ENCODE measurements at regions not wholly inside any gene's neighbourhood (a gene's known extent, or its start where the extent isn't known, plus 50 kb on each side); places are given as distances from the start of the nearest gene placed in this dataset.

DNA sequence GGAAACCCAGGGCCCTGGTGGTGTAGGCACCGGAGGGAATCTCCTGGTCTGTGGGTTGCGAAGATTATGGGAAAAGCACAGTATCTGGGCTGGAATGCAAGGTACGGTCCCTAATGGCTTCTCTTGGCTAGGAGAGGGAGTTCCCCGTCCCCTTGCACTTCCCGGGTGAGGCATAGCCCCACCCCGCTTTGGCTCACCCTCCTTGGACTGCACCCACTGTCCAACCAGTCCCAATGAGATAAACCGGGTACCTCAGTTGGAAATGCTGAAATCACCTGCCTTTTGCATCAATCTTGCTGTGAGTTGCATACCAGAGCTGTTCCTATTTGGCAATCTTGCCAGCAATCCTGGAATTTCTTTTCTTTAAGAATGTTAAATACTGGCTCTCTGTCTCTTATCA is 1429.1 kb downstream of the MAT2B start:
- Histone ChIP-seq H3K9me3 (replicated peaks in 1 of 3) (no peaks in the 10 kb centered on the region), H3K4me1 (replicated peaks in 1 of 2) (no peaks in the 10 kb centered on the region), H3K27me3 (no peaks in the 10 kb centered on the region), H3K36me3 (replicated peaks in 1 of 2) (no peaks in the 10 kb centered on the region), H3K4me3 (no peak overlapping the region), H3K27ac (no peak overlapping the region)
- DNase-seq: no peak
- intact Hi-C loops (cut with DNase I): no loop called here
- 74 to 88% (median 80%) methylated on average over 7 of the region's 7 CpGs for WGBS, 4 donors
- TF ChIP-seq POLR2A (IDR thresholded peaks at IDR 0.05): no peak
- TF ChIP-seq, protein P1, sequence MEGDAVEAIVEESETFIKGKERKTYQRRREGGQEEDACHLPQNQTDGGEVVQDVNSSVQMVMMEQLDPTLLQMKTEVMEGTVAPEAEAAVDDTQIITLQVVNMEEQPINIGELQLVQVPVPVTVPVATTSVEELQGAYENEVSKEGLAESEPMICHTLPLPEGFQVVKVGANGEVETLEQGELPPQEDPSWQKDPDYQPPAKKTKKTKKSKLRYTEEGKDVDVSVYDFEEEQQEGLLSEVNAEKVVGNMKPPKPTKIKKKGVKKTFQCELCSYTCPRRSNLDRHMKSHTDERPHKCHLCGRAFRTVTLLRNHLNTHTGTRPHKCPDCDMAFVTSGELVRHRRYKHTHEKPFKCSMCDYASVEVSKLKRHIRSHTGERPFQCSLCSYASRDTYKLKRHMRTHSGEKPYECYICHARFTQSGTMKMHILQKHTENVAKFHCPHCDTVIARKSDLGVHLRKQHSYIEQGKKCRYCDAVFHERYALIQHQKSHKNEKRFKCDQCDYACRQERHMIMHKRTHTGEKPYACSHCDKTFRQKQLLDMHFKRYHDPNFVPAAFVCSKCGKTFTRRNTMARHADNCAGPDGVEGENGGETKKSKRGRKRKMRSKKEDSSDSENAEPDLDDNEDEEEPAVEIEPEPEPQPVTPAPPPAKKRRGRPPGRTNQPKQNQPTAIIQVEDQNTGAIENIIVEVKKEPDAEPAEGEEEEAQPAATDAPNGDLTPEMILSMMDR (IDR thresholded peaks at IDR 0.05): no peak

DNA sequence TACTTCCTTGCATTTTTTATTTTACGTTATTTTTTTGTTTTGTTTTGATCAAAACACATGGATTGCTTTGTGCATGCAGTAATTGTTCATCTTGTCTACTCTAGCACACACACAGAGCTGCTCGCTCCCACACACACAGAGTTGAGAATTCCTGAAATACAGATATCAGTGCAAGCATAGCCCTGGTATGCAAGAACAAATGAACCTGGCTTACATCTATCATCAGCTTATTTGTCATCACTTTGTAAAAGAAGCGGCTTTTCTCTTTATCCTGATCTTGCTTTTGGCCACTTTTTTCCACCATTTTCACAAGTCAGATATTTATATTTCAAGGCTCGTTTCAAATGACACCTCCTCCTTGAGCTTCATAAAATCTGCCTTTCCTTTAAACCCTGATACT is 1435.7 kb downstream of the MAT2B start:
- no peak overlapping the region for H3K27ac ChIP-seq
- H3K27me3 ChIP-seq: no peaks in the 10 kb centered on the region
- no peak for TF ChIP-seq POLR2A (IDR thresholded peaks at IDR 0.05)
- TF ChIP-seq, protein P1 (IDR thresholded peaks at IDR 0.05): no peak
- H3K9me3 ChIP-seq (replicated peaks in 1 of 3): no peaks in the 10 kb centered on the region
- no peak for DNase-seq
- 52 to 58% (median 55%) methylated on average over 4 of the region's 4 CpGs for WGBS, 4 donors
- H3K4me3 ChIP-seq: no peak overlapping the region
- intact Hi-C loops (cut with DNase I): no loop called here
- H3K36me3 ChIP-seq (replicated peaks in 1 of 2): no peaks in the 10 kb centered on the region
- H3K4me1 ChIP-seq (replicated peaks in 1 of 2): no peaks in the 10 kb centered on the region

DNA sequence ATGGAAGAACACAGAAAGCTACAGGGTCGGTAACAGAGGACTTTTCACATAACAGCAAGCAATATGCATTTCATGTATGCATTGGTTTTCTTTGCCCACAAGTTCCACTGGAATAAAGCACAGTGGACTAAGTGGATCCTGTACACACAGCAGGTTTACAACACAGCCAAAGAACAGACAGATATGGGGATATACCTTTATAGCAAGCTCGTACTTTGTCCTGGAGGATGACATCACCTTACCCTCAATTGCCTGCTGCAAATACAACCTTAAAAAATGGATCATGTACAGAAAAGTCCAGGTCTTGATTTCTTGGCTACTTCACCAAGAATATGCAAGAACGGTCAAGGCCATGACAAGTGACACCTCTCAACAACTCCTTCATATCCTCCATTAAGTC is 1445.5 kb downstream of the MAT2B start:
- Histone ChIP-seq H3K27me3 (no peaks in the 10 kb centered on the region), H3K27ac (no peak overlapping the region), H3K4me3 (no peak overlapping the region), H3K9me3 (replicated peaks in 1 of 3) (no peaks in the 10 kb centered on the region), H3K4me1 (replicated peaks in 1 of 2) (no peaks in the 10 kb centered on the region), H3K36me3 (replicated peaks in 1 of 2) (no peaks in the 10 kb centered on the region)
- 63 to 80% (median 72%) methylated on average over 3 of the region's 3 CpGs for WGBS, 4 donors
- intact Hi-C loops (cut with DNase I): no loop called here
- DNase-seq: no peak
- TF ChIP-seq, protein P1 (IDR thresholded peaks at IDR 0.05): no peak
- TF ChIP-seq POLR2A (IDR thresholded peaks at IDR 0.05): no peak

DNA sequence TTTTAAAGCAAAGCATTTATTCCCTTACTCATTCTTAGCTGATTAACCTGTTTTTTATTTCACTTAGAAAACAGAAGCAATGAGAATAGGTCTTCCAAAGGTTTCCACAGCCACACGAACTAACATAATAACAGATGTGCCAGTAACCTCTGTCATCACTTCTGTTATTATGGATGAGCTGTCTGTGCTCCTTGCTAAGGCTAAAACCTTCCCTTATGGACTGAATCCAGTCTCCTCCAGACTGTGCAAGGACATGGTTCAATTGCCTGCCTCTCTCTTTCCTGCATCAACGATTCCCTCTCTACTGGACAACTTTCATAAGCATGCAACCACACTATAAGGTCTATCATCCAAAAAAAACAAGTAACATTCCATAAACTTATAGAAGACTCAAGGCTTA is 1446.2 kb downstream of the MAT2B start:
- no peak overlapping the region for H3K27ac ChIP-seq
- H3K27me3 ChIP-seq: no peaks in the 10 kb centered on the region
- no peaks in the 10 kb centered on the region for H3K4me1 ChIP-seq (replicated peaks in 1 of 2)
- H3K4me3 ChIP-seq: no peak overlapping the region
- no peaks in the 10 kb centered on the region for H3K9me3 ChIP-seq (replicated peaks in 1 of 3)
- intact Hi-C loops (cut with DNase I): no loop called here
- TF ChIP-seq, protein P1 (IDR thresholded peaks at IDR 0.05): no peak
- TF ChIP-seq POLR2A (IDR thresholded peaks at IDR 0.05): no peak
- H3K36me3 ChIP-seq (replicated peaks in 1 of 2): no peaks in the 10 kb centered on the region
- 22 to 36% (median 32%) methylated on average over 2 of the region's 2 CpGs for WGBS, 4 donors
- no peak for DNase-seq
